ENCODE measurements at regions not wholly inside any gene's neighbourhood (a gene's known extent, or its start where the extent isn't known, plus 50 kb on each side); places are given as distances from the start of the nearest gene placed in this dataset.

- no peak for TF ChIP-seq CTCF (IDR thresholded peaks at IDR 0.05)
- no peak for TF ChIP-seq POLR2A (IDR thresholded peaks at IDR 0.05)
Observed at GRCh38 chr2:103977241-103977640, 876.7 kb upstream of the POU3F3 start.
